Astrocyte (in vitro differentiated cells and primary cell): ENCODE measurements at regions not wholly inside any gene's neighbourhood (a gene's known extent, or its start where the extent isn't known, plus 50 kb on each side); places are given as distances from the start of the nearest gene placed in this dataset.
"Not testable (repeated sequence)": the region's sequence is repeated elsewhere in the genome, so short reads cannot be mapped to it uniquely, and the experiment has no call there.

Source experiments
- DNase-seq: peaks from one replicate; pipeline ENCODE4 v3.0.0-alpha.2; 2010; ENCODE audit warnings: low read depth
- FAIRE-seq: peaks from 2 replicates; lab custom pipeline; 2011; peaks lifted over from hg19 to GRCh38; lab: Jason Lieb, UNC
- H2AFZ ChIP-seq: 2 replicates; pipeline ENCODE4 v1.6.0; 2012; ENCODE audit warnings: low read depth, low read length, inconsistent platforms
- H3K27ac ChIP-seq: 2 replicates; pipeline ENCODE4 v1.5.1; 2011; ENCODE audit warnings: low read depth, low read length, inconsistent platforms
- H3K27me3 ChIP-seq: 2 replicates; pipeline ENCODE4 v1.6.0; 2011; ENCODE audit warnings: low read length, inconsistent platforms; ENCODE audit not compliant: insufficient read depth
- H3K36me3 ChIP-seq: 2 replicates; pipeline ENCODE4 v1.5.1; 2011; ENCODE audit warnings: low read length, inconsistent platforms; ENCODE audit not compliant: insufficient read depth
- H3K4me1 ChIP-seq: 2 replicates; pipeline ENCODE4 v1.5.1; 2011; ENCODE audit warnings: low read length, inconsistent platforms; ENCODE audit not compliant: insufficient read depth
- H3K4me2 ChIP-seq: 2 replicates; pipeline ENCODE4 v1.6.0; 2012; ENCODE audit warnings: low read length, inconsistent platforms
- H3K4me3 ChIP-seq: 2 replicates; pipeline ENCODE4 v1.5.1; 2011; ENCODE audit warnings: low read depth, mild to moderate bottlenecking, low read length, inconsistent platforms; ENCODE audit not compliant: insufficient read depth
- H3K79me2 ChIP-seq: 2 replicates; pipeline ENCODE4 v1.6.0; 2012; ENCODE audit warnings: mild to moderate bottlenecking, low read length, inconsistent platforms; ENCODE audit not compliant: insufficient read depth
- H3K9ac ChIP-seq: 2 replicates; pipeline ENCODE4 v1.6.0; 2012; ENCODE audit warnings: mild to moderate bottlenecking, low read length, inconsistent platforms
- H3K9me3 ChIP-seq: 2 replicates; pipeline ENCODE4 v1.5.1; 2012; ENCODE audit warnings: low read depth, mild to moderate bottlenecking, low read length, inconsistent platforms; ENCODE audit not compliant: insufficient read depth
- H4K20me1 ChIP-seq: 2 replicates; pipeline ENCODE4 v1.6.0; 2012; ENCODE audit warnings: low read length, inconsistent platforms; ENCODE audit not compliant: insufficient read depth
- H3K27ac Mint-ChIP-seq: one replicate; pipeline ENCODE4 v1.8.0; 2021; ENCODE audit warnings: mild to moderate bottlenecking, mixed read lengths; ENCODE audit not compliant: unreplicated experiment
- H3K27me3 Mint-ChIP-seq: one replicate; pipeline ENCODE4 v1.8.0; 2021; ENCODE audit warnings: low read depth, mixed read lengths; ENCODE audit not compliant: unreplicated experiment
- H3K36me3 Mint-ChIP-seq: one replicate; pipeline ENCODE4 v1.8.0; 2021; ENCODE audit warnings: low read depth, mixed read lengths; ENCODE audit not compliant: unreplicated experiment
- H3K4me1 Mint-ChIP-seq: one replicate; pipeline ENCODE4 v1.8.0; 2021; ENCODE audit warnings: low read depth, mixed read lengths; ENCODE audit not compliant: unreplicated experiment
- H3K4me3 Mint-ChIP-seq: one replicate; pipeline ENCODE4 v1.8.0; 2021; ENCODE audit warnings: mild to moderate bottlenecking, moderate library complexity, mixed read lengths; ENCODE audit not compliant: unreplicated experiment
- H3K9me3 Mint-ChIP-seq: one replicate; pipeline ENCODE4 v1.8.0; 2021; ENCODE audit warnings: mild to moderate bottlenecking, mixed read lengths; ENCODE audit not compliant: unreplicated experiment
- CTCF ChIP-seq: IDR thresholded peaks from 2 replicates; pipeline ENCODE4 v1.5.1; 2011; ENCODE audit warnings: low read depth, mild to moderate bottlenecking, inconsistent platforms, low read length, moderate library complexity; ENCODE audit not compliant: insufficient read depth
- EZH2 ChIP-seq: IDR thresholded peaks from 2 replicates; pipeline ENCODE4 v1.6.1; 2012; ENCODE audit warnings: mild to moderate bottlenecking, low read length, inconsistent platforms; ENCODE audit not compliant: insufficient read depth

GRCh38 chr16:22711847-22712246, 102.1 kb upstream of the HS3ST2 start:
- Mint-ChIP-seq H3K27ac (no peak overlapping the region), H3K9me3 (peaks cover 19% of the 10 kb centered on the region), H3K27me3 (peaks cover 5% of the 10 kb centered on the region), H3K4me3 (no peak overlapping the region), H3K36me3 (no peaks in the 10 kb centered on the region), H3K4me1 (peaks cover 6% of the 10 kb centered on the region)
- no peak overlapping the region for H2AFZ ChIP-seq
- no peak overlapping the region for H3K4me3 ChIP-seq
- no peak overlapping the region for H3K27ac ChIP-seq
- FAIRE-seq, result no peak
- H3K79me2 ChIP-seq, result no peaks in the 10 kb centered on the region
- H3K9me3 ChIP-seq, result no peaks in the 10 kb centered on the region
- no peaks in the 10 kb centered on the region for H3K36me3 ChIP-seq
- no peak for TF ChIP-seq EZH2
- TF ChIP-seq CTCF, result no peak
- H3K4me1 ChIP-seq, result no peaks in the 10 kb centered on the region
- no peaks in the 10 kb centered on the region for H4K20me1 ChIP-seq
- H3K27me3 ChIP-seq, result no peaks in the 10 kb centered on the region
- no peak for DNase-seq
- no peak overlapping the region for H3K9ac ChIP-seq
- no peak overlapping the region for H3K4me2 ChIP-seq

GRCh38 chr16:22712471-22712870, 101.5 kb upstream of the HS3ST2 start:
- H3K4me3 Mint-ChIP-seq, result no peak overlapping the region
- H3K4me2 ChIP-seq, result no peak overlapping the region
- no peaks in the 10 kb centered on the region for H3K79me2 ChIP-seq
- DNase-seq (no peak), FAIRE-seq (no peak)
- peaks cover 6% of the 10 kb centered on the region for H3K4me1 Mint-ChIP-seq
- no peaks in the 10 kb centered on the region for H3K9me3 ChIP-seq
- no peaks in the 10 kb centered on the region for H3K36me3 Mint-ChIP-seq
- H3K4me1 ChIP-seq, result no peaks in the 10 kb centered on the region
- no peak overlapping the region for H3K27ac ChIP-seq
- no peak overlapping the region for H2AFZ ChIP-seq
- H3K4me3 ChIP-seq, result no peak overlapping the region
- no peaks in the 10 kb centered on the region for H4K20me1 ChIP-seq
- peaks cover 18% of the 10 kb centered on the region for H3K9me3 Mint-ChIP-seq
- H3K36me3 ChIP-seq, result no peaks in the 10 kb centered on the region
- H3K9ac ChIP-seq, result no peak overlapping the region
- H3K27me3 ChIP-seq, result no peaks in the 10 kb centered on the region
- TF ChIP-seq CTCF (no peak), EZH2 (no peak)
- H3K27ac Mint-ChIP-seq, result no peak overlapping the region
- H3K27me3 Mint-ChIP-seq, result peaks cover 5% of the 10 kb centered on the region

- not testable (repeated sequence) for H3K27me3 Mint-ChIP-seq, H4K20me1 ChIP-seq, H3K9me3 ChIP-seq, H3K9me3 Mint-ChIP-seq, H3K4me2 ChIP-seq, H3K27me3 ChIP-seq, H2AFZ ChIP-seq, H3K36me3 Mint-ChIP-seq, H3K4me3 Mint-ChIP-seq, H3K9ac ChIP-seq, FAIRE-seq, H3K79me2 ChIP-seq, H3K27ac Mint-ChIP-seq, H3K36me3 ChIP-seq, H3K4me1 ChIP-seq, H3K4me3 ChIP-seq, H3K27ac ChIP-seq, DNase-seq, H3K4me1 Mint-ChIP-seq
Observed at GRCh38 chr16:22718598-22718997, 95.4 kb upstream of the HS3ST2 start.
